ENCODE measurements at regions not wholly inside any gene's neighbourhood (a gene's known extent, or its start where the extent isn't known, plus 50 kb on each side); places are given as distances from the start of the nearest gene placed in this dataset.

DNA sequence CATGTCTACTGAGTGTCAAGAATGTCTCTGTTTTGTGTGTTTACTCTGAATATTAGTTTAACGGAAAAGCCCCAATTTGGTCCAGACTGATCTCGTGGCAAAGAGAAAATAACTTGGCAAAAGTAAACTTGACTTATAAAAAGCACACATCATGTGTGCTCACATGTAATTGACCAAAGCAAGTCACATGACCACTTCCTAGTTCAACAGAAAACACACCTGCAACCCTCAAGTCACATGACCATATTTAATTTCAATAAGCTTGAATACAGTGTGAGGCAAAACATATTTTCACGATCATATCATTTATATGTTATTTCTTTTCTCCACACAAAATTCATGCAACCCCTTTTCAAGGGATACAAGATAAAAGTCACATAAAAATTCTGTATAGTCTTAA is 662.4 kb downstream of the SLITRK1 start:
- DNase-seq (ENCODE audit: low read depth in 2 of 2) = no peak

DNA sequence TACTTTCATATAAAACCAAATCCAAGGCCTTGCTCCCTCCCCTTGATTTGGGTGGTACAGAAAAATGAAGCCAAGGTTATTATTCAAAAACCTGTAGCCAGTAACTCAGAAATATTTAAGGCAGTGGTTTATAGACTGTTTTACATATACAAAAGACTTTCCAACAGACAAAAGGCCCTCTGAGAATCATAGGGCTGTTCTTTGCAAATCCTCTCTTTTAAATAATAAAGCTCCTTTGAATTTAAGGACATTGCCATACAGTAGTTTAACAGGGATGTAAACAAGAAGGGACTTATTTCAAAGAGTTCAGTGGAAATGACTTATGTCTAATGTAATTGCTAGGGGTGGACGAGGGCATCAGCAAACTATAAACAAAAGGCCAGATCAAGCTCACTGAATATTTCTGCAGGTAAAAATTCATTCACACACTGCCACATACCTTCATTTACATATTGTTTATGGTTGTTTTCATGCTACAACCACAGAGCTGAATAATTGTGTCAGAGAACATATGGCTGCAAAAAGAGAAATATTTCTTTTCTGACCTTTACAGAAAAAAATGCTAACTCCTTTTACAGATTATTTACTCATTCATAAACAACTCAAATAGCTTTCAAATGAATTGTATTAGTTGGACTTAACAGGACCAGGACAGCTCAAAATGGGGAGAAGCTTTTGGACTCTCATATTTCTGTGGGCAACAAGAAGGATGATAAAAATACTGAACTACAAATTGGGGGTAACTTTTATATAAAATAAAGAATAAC is 665.6 kb downstream of the SLITRK1 start:
- DNase-seq (ENCODE audit: low read depth in 2 of 2) = no peak

DNA sequence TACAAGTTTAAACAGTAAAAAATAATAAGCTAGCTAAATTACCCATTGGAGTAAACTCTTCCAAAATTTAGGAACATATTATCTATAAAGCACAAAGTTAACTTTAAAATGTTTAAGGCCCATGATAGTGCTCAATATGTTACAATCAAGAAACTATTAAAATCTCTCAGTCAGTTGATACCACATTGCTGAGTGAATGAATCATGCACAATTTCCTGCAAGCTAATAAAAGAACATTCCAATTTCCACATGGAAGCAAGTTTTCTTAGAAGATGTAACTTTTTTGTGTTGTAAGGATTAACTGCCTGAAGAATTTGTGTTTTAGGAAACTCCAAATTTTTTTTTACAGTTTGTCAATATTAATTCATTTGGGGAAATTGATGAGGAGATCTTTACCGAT is 666.6 kb downstream of the SLITRK1 start:
- DNase-seq (ENCODE audit: low read depth in 2 of 2) = no peak

GRCh38 chr13:83214452-83214851 is 667.8 kb downstream of the SLITRK1 start:
- no peak for DNase-seq (ENCODE audit: low read depth in 2 of 2)

DNA sequence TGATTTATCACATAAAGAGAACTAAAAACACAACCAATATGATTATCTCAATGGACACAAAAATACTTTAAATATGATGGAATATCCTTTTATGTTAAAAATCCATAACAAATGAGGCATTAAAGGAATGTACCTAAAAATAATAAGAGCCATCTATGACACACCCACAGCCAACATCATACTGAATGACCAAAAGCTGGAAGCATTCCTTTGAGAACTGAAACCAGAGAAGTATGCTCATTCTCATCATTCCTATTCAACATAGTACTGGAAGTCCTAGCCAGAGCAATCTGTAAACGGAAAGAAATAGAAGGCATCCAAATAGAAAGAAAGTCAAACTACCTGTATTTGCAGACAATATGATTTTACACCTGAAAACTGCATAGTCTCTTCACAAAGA is 671.0 kb downstream of the SLITRK1 start:
- no peak for DNase-seq (ENCODE audit: low read depth in 2 of 2)

- DNase-seq (ENCODE audit: low read depth in 2 of 2) = no peak
These were observed 677.4 kb downstream of the SLITRK1 start for GRCh38 chr13:83204886-83205285.

GRCh38 chr13:83201506-83201905 is 680.8 kb downstream of the SLITRK1 start:
- no peak for DNase-seq (ENCODE audit: low read depth in 2 of 2)

DNA sequence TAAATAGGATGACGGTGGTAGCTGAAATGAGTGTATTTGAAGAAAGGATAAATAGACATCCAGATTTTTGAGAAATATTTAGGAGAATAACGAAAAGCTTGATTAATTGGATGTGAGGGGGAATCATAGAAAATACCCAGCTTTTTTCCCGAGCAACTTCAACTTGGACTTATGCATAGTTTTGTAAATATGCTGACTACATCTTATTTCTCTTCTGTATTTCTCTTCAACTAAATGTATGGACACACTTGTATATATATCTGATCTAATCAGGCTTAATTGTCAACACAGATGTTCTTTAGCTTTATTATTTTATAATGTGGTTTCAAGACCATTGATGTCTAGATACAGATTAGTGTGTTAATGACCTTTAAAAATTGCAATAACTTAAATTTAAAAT is 685.0 kb downstream of the SLITRK1 start:
- DNase-seq (ENCODE audit: low read depth in 2 of 2) = no peak

DNA sequence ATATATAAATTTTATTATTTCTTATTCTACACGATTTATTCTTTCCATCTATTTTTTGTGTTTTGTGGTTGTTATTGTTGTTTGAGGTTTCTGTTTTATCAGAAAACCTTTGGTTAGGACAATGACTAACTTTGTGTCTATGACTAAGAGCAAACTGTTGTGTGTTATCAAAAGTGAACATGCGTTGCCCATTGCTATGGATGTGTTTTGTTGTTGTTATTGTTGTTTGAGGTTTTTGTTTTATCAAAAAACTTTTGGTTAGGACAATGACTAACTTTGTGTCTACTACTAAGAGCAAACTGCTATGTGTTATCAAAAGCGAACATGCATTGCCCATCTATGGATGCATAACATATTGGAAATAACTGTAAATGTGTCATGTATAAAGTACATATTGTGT is 692.3 kb downstream of the SLITRK1 start:
- no peak for DNase-seq (ENCODE audit: low read depth in 2 of 2)

DNA sequence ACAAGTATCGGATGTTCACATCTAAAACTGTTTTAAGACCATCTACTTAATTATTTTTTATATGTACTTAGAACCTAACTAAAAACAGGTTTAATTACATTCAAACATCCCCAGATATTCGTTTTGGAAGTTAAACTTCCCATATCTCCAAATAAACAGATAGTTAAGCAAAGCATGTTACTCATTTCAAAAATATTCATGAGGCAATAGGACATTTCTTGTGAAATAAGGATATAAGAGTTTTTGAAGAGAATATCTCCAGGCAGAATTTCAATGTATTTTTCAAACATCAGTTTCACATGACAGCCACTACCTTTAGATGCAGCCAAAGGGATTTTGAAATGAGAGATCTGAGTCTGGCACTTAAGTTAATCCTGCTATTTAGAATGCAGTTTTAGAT is 697.5 kb downstream of the SLITRK1 start:
- no peak for DNase-seq (ENCODE audit: low read depth in 2 of 2)

DNA sequence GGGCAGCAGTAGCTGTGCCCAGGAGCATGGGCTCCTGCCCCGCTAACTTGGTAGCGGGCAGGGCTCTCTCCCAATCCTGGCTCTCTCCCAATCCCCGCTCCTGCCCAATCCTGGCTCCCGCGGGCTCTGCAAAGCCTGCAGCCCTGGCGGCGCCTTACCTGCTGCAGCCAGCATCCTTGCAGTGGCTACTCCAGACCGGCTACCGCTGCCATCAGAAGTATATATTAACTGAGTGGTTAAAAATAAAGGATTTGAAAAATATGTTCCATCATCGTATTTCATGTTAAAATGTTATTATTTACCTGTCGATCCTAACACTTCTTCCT is 698.2 kb downstream of the SLITRK1 start:
- DNase-seq (ENCODE audit: low read depth in 2 of 2) = no peak

DNA sequence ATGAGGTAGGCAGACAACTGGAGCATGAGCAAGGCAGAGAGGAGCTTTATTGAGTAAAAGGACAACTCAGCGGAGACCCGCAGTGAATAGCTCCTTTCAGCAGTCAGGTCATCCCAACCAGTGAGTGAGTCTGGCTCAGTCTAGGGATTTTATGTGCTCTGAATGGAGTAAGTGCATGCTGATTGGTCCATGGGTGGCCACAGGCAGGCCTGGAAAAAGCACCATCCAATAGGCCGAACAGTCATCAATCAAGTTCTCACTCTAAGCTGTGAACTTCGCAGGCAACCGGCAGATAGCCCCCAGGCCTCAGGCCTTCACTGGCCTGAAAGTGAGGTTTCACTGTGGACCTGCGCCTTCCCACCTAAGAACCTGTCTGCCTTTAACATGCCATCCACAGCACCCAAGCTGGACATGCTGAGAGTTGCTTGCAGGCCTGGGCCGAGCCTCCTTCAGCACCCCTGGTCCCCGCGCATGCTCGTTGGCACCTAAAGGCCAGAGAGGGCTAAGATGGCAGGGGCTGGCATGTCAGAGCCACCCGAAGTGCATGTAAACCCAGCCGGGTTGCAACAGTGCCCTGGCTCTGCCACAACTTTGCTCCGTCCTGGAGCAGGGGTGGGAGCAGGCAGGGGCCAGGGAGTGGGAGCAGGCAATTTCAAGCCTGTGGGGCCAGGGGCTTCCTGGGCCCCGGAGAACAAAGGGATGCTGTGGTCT is 698.7 kb downstream of the SLITRK1 start:
- DNase-seq (ENCODE audit: low read depth in 2 of 2) = no peak

DNA sequence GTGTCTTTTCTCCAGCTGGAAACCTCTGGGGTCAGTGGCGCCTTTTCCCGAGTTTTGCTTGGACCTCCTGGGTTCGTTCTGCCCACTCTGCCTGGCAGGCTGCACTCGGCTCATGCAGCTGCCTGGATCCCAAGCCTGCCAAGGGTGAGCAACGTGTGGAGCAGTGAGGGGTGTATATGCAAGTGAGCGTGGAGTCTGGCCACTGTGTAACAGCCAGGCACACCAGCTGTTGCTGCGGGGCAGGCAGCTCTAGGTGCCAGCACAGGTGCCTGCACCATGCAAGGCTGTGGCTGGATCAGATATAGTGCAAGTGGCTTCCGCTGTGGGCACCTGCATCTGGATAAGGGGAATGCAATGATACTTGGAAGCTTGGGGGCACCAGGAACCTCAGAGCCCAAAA is 699.4 kb downstream of the SLITRK1 start:
- DNase-seq (ENCODE audit: low read depth in 2 of 2) = no peak

DNA sequence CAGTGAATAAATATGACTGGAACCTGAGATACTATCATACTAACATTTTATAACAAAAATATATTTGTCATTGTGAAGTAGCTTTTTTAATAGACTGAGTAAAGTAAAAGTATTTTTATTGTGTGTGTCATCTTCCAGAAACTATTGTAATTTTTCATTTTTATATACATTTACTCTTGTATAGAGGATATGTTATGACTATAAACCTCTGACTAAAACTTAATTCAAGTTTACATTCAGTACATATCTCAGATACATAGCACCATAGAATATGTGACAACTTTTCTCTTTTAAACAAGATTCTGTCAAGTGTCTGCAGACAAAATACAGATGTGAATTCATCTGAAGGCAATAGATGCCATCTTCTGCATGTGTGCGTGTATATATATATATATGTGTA is 704.3 kb downstream of the SLITRK1 start:
- DNase-seq (ENCODE audit: low read depth in 2 of 2) = no peak

- no peak for DNase-seq (ENCODE audit: low read depth in 2 of 2)
These were observed 713.7 kb downstream of the SLITRK1 start for GRCh38 chr13:83168590-83168989.

DNA sequence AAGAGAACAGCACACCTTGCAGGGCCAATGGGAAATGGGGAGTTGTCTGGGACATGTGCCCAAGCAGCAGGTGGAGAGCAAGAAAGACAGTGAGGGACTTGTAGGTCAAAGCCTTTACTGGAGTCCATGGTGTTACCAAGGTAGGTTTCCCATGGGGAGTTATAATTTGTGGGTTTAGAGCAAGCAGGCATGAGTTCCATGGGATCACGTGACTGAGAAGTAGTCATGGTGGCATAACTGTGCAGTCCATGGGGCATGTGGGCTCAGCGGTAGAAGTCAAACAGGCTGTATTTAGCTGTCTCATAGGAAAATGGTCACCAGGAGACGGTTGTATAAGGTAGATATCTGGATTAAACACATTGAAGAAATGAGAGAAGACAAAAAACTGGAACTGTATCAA is 715.1 kb downstream of the SLITRK1 start:
- no peak for DNase-seq (ENCODE audit: low read depth in 2 of 2)

DNA sequence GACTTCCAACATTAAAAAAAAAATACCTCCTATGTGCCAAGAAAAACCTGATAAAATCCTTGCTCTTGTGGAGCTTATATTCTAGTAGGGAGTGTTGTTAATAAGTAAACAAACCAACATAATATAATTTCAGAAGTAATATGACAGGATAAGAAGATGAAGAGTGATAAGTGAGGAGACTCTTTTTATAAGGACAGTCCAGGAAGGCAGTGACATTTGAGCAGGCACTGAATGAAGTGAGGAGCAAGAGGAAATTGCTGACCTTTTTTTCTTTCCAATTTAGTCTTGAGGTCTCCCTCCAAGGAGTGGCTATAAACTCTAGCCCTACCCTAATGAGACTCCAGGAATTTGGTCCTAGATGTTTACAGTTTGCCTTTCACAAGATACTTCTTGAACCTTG is 715.7 kb downstream of the SLITRK1 start:
- no peak for DNase-seq (ENCODE audit: low read depth in 2 of 2)

- DNase-seq (ENCODE audit: low read depth in 2 of 2) = no peak
These were observed 719.8 kb downstream of the SLITRK1 start for GRCh38 chr13:83162493-83162892.

DNA sequence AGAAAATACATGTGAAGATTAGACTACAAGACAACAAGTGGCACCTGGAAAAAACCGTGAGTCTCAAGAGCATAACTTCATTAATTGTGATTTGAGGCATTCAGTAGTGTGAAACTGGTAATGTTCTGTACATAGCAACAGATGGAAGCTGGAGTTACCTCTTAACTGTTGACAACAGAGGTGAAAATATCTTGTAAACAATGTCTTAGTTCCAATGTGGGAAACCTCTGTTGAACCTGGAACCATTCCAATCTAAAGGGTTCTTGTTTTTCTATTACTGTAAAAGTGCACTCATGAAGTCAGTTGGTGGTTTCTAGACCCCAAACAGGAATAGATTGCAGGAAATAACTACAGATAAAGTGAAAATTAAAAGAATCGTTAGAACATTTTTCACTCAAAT is 728.4 kb downstream of the SLITRK1 start:
- DNase-seq (ENCODE audit: low read depth in 2 of 2) = no peak

DNA sequence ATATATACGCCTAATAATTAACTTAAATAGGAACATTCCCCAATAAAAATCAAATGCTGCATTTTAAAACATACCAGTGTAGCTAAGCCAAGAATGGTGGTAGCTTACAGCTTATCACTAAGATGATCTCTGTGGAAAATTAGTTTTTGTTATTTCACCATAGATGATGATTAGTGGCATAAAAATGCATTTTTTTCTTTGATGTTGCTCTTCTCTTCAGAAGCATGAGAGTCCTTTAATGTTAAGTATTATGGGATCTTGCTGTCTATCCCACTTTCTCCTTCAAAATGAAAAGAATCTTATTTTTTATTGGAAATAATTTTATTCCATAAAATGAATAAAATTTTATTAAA is 731.0 kb downstream of the SLITRK1 start:
- DNase-seq (ENCODE audit: low read depth in 2 of 2) = no peak

DNA sequence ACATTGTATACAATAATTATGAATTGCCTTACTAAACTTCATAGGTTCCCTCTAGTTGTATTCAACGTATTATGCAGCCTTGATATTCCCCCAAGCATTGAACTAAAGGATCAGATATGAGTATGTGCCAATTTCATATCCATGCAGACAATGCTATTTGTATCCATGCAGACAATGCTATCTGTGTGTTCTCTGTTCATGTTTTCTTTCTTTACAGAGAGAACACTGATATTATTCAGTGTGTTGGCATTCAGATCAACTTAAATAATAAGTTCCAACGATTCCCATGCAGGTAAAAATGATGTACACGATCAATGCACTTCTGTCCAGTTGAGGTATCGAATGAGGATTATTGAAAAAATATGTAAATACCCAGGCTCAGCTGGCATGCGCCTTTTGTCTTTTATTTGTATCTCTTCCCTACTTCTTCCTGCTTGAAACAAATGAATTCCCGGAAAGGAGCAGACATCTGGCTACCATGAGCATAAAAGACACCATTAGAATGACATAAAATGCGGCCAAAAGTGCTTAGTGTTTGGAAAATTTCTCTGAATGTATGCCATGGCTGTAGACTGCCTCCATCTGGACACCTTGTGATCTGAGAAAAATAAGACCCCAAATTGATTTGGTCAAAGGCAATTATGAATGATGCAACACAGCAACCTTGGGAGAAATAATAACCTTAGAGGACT is 731.5 kb downstream of the SLITRK1 start:
- no peak for DNase-seq (ENCODE audit: low read depth in 2 of 2)

DNA sequence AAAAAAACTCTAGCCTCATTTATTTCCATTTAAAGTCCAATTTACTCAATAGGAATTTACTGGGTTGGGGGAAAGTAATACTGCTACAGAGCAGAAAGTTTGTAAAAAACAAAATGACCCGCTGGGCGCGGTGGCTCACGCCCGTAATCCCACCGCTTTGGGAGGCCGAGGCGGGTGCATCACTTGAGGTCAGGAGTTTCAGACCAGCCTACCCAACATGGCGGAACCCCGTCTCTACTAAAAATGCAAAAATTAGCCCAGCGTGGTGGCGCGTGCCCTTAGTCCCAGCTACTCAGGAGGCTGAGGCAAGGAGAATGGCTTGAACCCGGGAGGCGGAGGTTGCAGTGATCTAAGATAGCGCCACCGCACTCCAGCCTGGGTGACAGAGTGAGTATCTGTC is 745.6 kb downstream of the SLITRK1 start:
- DNase-seq (ENCODE audit: low read depth in 2 of 2) = no peak

DNA sequence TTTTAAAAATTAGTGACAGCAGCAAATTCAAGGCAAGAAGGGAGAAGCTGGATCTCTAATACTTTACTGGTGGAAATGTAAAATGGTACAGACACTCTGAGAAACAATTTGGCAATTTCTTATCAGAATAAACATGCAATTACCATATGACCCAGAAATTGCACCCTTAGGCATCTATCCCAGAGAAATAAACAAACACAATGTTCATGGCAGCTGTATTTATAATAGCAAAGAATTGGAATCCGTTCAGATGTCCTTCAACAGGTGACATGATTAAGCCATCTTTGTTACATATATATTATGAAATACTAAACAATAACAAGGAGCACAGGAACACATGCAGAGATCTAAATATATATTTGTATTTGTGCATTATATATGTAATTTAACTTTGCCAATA is 756.5 kb downstream of the SLITRK1 start:
- DNase-seq (ENCODE audit: low read depth in 2 of 2) = no peak
